ENCODE measurements at regions not wholly inside any gene's neighbourhood (a gene's known extent, or its start where the extent isn't known, plus 50 kb on each side); places are given as distances from the start of the nearest gene placed in this dataset.

DNA sequence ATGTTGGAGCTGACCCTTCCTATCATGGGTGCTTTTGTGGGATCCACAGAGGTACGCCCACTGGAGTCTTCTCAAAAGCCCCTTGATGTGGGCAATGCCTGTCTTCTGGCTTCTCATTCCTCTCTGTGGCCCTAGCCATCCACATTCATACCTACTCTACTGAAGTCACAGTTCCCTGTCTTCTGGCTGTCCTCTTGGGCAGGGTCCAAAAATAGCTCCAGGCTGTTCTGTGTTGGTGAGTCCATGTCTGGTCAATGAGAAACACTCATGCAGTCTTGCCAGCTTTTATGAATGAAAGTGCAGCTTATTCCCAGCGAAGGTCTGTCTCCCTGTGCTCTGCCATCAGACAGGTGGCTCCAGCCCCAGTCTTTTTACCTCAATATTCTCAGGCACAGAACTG, 135.9 kb upstream of the MDM1 start:
- TF ChIP-seq, protein P1, sequence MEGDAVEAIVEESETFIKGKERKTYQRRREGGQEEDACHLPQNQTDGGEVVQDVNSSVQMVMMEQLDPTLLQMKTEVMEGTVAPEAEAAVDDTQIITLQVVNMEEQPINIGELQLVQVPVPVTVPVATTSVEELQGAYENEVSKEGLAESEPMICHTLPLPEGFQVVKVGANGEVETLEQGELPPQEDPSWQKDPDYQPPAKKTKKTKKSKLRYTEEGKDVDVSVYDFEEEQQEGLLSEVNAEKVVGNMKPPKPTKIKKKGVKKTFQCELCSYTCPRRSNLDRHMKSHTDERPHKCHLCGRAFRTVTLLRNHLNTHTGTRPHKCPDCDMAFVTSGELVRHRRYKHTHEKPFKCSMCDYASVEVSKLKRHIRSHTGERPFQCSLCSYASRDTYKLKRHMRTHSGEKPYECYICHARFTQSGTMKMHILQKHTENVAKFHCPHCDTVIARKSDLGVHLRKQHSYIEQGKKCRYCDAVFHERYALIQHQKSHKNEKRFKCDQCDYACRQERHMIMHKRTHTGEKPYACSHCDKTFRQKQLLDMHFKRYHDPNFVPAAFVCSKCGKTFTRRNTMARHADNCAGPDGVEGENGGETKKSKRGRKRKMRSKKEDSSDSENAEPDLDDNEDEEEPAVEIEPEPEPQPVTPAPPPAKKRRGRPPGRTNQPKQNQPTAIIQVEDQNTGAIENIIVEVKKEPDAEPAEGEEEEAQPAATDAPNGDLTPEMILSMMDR (IDR thresholded peaks at IDR 0.05; ENCODE audit: control extremely low read depth, extremely low read depth, low read depth, missing control alignments) = no peak
- ChIA-PET POLR2A (no interaction called here), CTCF (interaction anchor here (0.8 to 1.8 kb wide), 3 partner anchors 15 to 162 kb away, joined by 3 to 5 read pairs (median 4); no protein-coding TSS in a partner anchor)
- DNase-seq (ENCODE audit: extremely low spot score) = no peak

DNA sequence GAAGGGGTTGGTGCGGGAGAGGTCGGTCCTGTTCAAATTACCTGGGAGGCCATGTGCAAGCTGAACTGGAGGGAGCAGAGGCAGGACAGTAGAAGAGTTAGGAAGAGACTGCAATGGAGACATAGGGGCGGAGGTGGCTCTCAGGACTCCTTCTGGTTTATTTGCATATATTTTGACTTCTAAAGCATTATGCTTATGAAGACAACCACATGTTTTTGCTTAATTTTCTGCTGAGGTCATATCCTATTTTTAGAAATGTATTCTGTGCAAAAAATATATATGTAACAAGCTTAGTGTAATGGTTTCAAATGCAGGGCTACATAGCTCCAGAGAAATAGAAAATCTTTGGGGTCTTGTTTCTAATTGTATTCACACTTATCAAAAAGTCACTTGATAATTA, 137.0 kb upstream of the MDM1 start:
- DNase-seq (ENCODE audit: extremely low spot score) = no peak
- ChIA-PET CTCF (interaction anchor here (0.6 to 1.3 kb wide), 2 partner anchors 10 to 38 kb away, joined by 3 to 4 read pairs; no protein-coding TSS in a partner anchor), POLR2A (no interaction called here)
- TF ChIP-seq, protein P1 (IDR thresholded peaks at IDR 0.05; ENCODE audit: control extremely low read depth, extremely low read depth, low read depth, missing control alignments) = no peak

DNA sequence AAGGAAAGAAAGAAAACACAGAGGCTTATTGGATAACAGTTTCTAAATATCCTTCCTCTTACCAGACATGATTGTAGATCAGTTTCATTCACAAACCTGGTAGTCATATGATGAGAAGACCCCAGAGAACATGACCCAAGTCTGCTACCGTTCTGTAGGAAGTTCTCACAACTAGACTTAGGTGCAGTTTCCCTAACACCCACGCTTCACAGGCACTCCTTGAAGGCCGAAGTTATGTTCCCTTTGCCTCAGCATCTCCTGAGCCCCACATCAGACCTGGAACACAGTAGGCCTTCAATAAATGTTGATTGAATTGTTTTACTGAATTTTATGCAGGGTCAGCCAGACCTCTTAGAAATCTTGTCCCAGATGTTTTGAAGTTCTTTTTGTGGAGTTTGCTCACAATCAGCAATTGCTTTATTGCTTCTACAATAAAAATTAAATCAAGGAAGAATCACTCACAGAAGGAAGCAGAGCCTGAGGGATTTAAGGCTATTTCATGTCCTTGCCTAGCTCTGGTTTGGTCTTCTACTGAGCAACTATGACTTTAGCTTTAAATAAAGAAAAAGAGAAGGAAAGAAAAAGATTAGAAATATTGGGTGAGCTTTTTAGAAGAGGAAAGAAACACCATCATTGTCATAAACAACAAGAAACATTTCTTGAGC, 138.6 kb upstream of the MDM1 start:
- ChIA-PET CTCF (no interaction called here), POLR2A (no interaction called here)
- no peak for DNase-seq (ENCODE audit: extremely low spot score)
- TF ChIP-seq, protein P1 (IDR thresholded peaks at IDR 0.05; ENCODE audit: control extremely low read depth, extremely low read depth, low read depth, missing control alignments) = no peak

DNA sequence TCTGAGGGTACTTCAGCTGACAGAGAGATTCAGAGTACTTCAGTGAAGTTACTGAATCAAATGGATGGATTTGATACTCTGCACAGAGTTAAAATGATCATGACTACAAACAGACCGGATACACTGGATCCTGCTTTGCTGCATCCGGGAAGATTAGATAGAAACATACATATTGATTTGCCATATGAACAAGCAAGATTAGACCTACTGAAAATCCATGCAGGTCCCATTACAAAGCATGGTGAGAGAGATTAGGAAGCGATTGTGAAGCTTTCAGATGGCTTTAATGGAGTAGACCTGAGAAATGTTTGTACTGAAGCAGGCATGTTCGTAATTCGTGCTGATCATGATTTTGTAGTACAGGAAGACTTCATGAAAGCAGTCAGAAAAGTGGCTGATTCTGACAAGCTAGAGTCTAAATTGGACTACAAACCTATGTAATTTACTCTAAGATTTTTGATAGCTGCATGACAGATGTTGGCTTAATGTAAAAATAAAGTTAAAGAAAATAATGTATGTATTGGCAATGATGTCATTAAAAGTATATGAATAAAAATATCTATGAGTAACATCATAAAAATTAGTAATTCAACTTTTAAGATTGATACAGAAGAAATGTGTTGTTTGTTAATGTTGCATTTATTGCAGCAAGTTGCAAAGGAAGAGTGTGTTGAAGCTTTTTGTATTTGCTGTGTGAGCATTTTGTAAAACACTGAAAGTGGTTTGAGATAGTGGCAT, 136.1 kb upstream of the RAP1B start:
- POLR2A ChIA-PET = no interaction called here
- no peak for DNase-seq (ENCODE audit: extremely low spot score)
- TF ChIP-seq, protein P1 (IDR thresholded peaks at IDR 0.05; ENCODE audit: control extremely low read depth, extremely low read depth, low read depth, missing control alignments) = no peak
- CTCF ChIA-PET = interaction anchor here (0.8 to 1.7 kb wide), 6 partner anchors 9 to 129 kb away, joined by 3 to 7 read pairs (median 3); no protein-coding TSS in a partner anchor

DNA sequence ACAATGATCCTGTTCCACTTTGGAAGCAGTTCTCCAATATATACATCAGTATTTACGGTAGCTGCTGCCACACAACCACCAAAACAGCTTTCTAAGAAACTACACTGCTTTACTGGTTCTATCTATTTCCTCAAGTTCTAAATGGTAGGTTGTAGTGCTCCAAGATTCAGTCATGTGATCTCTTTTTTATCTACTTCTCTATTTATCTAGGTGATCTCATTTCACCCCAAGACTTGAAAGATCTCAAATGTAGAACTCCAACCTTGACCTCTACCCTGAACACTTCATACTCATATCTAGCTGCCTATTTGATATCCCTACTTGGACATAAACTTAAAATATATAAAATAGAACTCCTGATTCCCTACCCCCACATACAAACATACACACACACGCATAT, 133.9 kb upstream of the RAP1B start:
- CTCF ChIA-PET = interaction anchor here (1.3 to 2.4 kb wide), 2 partner anchors 14 to 22 kb away, joined by 3 to 6 read pairs; no protein-coding TSS in a partner anchor
- POLR2A ChIA-PET = no interaction called here
- TF ChIP-seq, protein P1 (IDR thresholded peaks at IDR 0.05; ENCODE audit: control extremely low read depth, extremely low read depth, low read depth, missing control alignments) = no peak
- DNase-seq (ENCODE audit: extremely low spot score) = no peak

DNA sequence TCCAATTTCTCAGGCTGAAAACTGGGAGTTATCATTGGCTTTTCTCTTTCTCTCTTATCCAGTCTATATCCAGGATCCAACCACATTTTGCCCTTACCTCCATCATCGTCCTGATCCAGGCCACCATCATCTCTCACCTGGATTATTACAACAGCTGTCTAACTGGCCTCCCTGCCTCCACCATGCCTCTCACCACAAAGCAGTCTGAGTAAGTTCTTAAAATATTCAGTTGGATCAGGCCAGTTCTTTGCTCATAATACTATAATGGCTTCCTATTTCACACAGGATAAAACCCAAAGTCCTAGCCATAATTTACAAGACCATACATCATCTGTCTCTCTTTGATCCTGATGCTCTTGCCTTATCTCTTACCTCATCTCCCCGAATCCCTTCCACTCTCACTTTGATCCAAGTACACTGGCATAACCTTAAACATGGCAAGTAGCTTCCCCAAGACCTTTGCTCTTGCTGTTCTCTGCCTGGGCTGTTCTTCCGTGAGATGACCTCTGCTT, 133.4 kb upstream of the RAP1B start:
- TF ChIP-seq, protein P1 (IDR thresholded peaks at IDR 0.05; ENCODE audit: control extremely low read depth, extremely low read depth, low read depth, missing control alignments) = no peak
- no peak for DNase-seq (ENCODE audit: extremely low spot score)
- ChIA-PET CTCF (interaction anchor here (1.3 to 2.4 kb wide), 2 partner anchors 15 to 23 kb away, joined by 3 to 6 read pairs; no protein-coding TSS in a partner anchor), POLR2A (no interaction called here)
